GM11168 (cell line): ENCODE measurements at regions not wholly inside any gene's neighbourhood (a gene's known extent, or its start where the extent isn't known, plus 50 kb on each side); places are given as distances from the start of the nearest gene placed in this dataset.
"Not testable (repeated sequence)": the region's sequence is repeated elsewhere in the genome, so short reads cannot be mapped to it uniquely, and the experiment has no call there.

Experiments
- in situ Hi-C: fragments of 300-500 bp; cut with MboI; formaldehyde crosslinking; loops from one replicate; pipeline ENCODE4 v1.12.0; 2022; ENCODE audit warnings: low sequenced_read_pairs; ENCODE audit not compliant: unreplicated experiment

GRCh38 chr7:81036057-81036456 is 117.2 kb upstream of the SEMA3C start:
- in situ Hi-C loops: no loop called here

GRCh38 chr7:81031996-81032395 is 113.1 kb upstream of the SEMA3C start:
- in situ Hi-C loops: no loop called here

- in situ Hi-C loops: no loop called here
Measured at GRCh38 chr7:81031243-81031642, 112.4 kb upstream of the SEMA3C start.

- in situ Hi-C loops: no loop called here
Measured at GRCh38 chr7:81030472-81030871, 111.6 kb upstream of the SEMA3C start.

- in situ Hi-C loops: no loop called here
Measured at GRCh38 chr7:81029511-81029910, 110.7 kb upstream of the SEMA3C start.

GRCh38 chr7:81025360-81025759 is 106.5 kb upstream of the SEMA3C start:
- in situ Hi-C loops: no loop called here

GRCh38 chr7:81014908-81015307 is 96.1 kb upstream of the SEMA3C start:
- in situ Hi-C loops: no loop called here

- in situ Hi-C loops: no loop called here
Measured at GRCh38 chr7:81014266-81014665, 95.4 kb upstream of the SEMA3C start.

- in situ Hi-C loops: no loop called here
Measured at GRCh38 chr7:81013083-81013817, 94.4 kb upstream of the SEMA3C start.

GRCh38 chr7:81008901-81009300 is 90.0 kb upstream of the SEMA3C start:
- in situ Hi-C loops: no loop called here

- in situ Hi-C loops: no loop called here
Measured at GRCh38 chr7:81007051-81007450, 88.2 kb upstream of the SEMA3C start.

GRCh38 chr7:81005254-81005653 is 86.4 kb upstream of the SEMA3C start:
- in situ Hi-C loops: no loop called here

- in situ Hi-C loops: no loop called here
Measured at GRCh38 chr7:81004098-81004497, 85.2 kb upstream of the SEMA3C start.

- in situ Hi-C loops: no loop called here
Measured at GRCh38 chr7:81003326-81003725, 84.5 kb upstream of the SEMA3C start.

- in situ Hi-C loops: no loop called here
Measured at GRCh38 chr7:81002421-81002820, 83.6 kb upstream of the SEMA3C start.

GRCh38 chr7:80999771-81000170 is 80.9 kb upstream of the SEMA3C start:
- in situ Hi-C loops: no loop called here

- in situ Hi-C loops: no loop called here
Measured at GRCh38 chr7:80999100-80999499, 80.2 kb upstream of the SEMA3C start.

- in situ Hi-C loops: no loop called here
Measured at GRCh38 chr7:80997841-80998240, 79.0 kb upstream of the SEMA3C start.

- in situ Hi-C loops: not testable (repeated sequence)
Measured at GRCh38 chr7:80996236-80996635, 77.4 kb upstream of the SEMA3C start.

GRCh38 chr7:80991654-80992053 is 72.8 kb upstream of the SEMA3C start:
- in situ Hi-C loops: no loop called here

GRCh38 chr7:80984619-80985018 is 65.8 kb upstream of the SEMA3C start:
- in situ Hi-C loops: no loop called here

GRCh38 chr7:80981405-80981804 is 62.6 kb upstream of the SEMA3C start:
- in situ Hi-C loops: no loop called here
